Keratinocyte (primary cell): ENCODE measurements at regions not wholly inside any gene's neighbourhood (a gene's known extent, or its start where the extent isn't known, plus 50 kb on each side); places are given as distances from the start of the nearest gene placed in this dataset.

Experiments
- EZH2 ChIP-seq: IDR thresholded peaks from one replicate; pipeline ENCODE4 v1.6.1; 2012; ENCODE audit warnings: inconsistent platforms, mild to moderate bottlenecking, low read length, moderate library complexity
- TF ChIP-seq, protein P1 (sequence below), 3 experiments: IDR thresholded peaks in 1 of 3; conservative IDR thresholded peaks in 1 of 3; optimal IDR thresholded peaks in 1 of 3; 2 replicates in 2 of 3; 3 replicates in 1 of 3; pipeline versions ENCODE3 to v1.5.1; 2011; ENCODE audit warnings: low read length in 3 of 3, mild to moderate bottlenecking in 3 of 3, moderate library complexity in 2 of 3, control low read depth in 1 of 3, inconsistent platforms in 1 of 3; ENCODE audit not compliant: insufficient read depth in 2 of 3; ENCODE audit errors: extremely low read depth in 1 of 3

DNA sequence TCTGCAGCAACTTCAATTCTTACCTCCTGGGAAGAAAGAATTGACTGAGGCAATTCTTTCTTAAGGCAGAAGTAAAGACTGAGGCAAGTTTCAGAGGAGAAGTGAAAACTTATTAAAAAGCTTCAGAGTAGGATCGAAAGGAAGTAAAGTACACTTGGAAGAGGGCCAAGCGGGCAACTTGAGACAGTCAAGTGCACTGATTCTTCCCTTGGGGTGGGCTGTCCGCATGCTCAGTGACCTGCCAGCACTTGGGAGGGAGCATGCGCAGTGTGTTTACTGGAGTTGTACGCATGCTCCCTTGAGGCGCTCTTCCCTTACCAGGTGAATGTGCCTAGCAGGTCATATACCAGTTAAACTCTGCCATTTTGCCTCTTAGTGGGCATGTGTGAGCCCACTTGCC lies 55.3 kb upstream of the NBPF3 start:
- TF ChIP-seq, protein P1, sequence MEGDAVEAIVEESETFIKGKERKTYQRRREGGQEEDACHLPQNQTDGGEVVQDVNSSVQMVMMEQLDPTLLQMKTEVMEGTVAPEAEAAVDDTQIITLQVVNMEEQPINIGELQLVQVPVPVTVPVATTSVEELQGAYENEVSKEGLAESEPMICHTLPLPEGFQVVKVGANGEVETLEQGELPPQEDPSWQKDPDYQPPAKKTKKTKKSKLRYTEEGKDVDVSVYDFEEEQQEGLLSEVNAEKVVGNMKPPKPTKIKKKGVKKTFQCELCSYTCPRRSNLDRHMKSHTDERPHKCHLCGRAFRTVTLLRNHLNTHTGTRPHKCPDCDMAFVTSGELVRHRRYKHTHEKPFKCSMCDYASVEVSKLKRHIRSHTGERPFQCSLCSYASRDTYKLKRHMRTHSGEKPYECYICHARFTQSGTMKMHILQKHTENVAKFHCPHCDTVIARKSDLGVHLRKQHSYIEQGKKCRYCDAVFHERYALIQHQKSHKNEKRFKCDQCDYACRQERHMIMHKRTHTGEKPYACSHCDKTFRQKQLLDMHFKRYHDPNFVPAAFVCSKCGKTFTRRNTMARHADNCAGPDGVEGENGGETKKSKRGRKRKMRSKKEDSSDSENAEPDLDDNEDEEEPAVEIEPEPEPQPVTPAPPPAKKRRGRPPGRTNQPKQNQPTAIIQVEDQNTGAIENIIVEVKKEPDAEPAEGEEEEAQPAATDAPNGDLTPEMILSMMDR (optimal IDR thresholded peaks at IDR 0.05 in 1 of 3, IDR thresholded peaks at IDR 0.05 in 1 of 3, conservative IDR thresholded peaks at IDR 0.05 in 1 of 3; ENCODE audit: extremely low read depth in 1 of 3, insufficient read depth in 2 of 3, low read length in 3 of 3): no peak
- TF ChIP-seq EZH2: no peak
